GM12891 (cell line): ENCODE measurements at regions not wholly inside any gene's neighbourhood (a gene's known extent, or its start where the extent isn't known, plus 50 kb on each side); places are given as distances from the start of the nearest gene placed in this dataset.

ENCODE experiments used
- POLR2A ChIP-seq: IDR thresholded peaks from 2 replicates; pipeline ENCODE4 v1.6.1; 2011; ENCODE audit warnings: low read depth, low read length, control low read depth
- POLR2AphosphoS5 ChIP-seq: IDR thresholded peaks from 2 replicates; pipeline ENCODE4 v1.6.1; 2011; ENCODE audit warnings: low read depth, low read length, control low read depth
- POU2F2 ChIP-seq: IDR thresholded peaks from 2 replicates; pipeline ENCODE4 v1.6.1; 2011; ENCODE audit warnings: low read depth, mild to moderate bottlenecking, control low read depth, low read length, moderate library complexity
- TAF1 ChIP-seq: IDR thresholded peaks from 2 replicates; pipeline ENCODE4 v1.6.1; 2011; ENCODE audit warnings: low read depth, low read length, control low read depth

- no peak for TF ChIP-seq TAF1
- no peak for TF ChIP-seq POLR2A
- no peak for TF ChIP-seq POLR2AphosphoS5
- no peak for TF ChIP-seq POU2F2
Observed at GRCh38 chr7:148478551-148478950, 112.0 kb upstream of the C7orf33 start.
